H1 (cell line): ENCODE measurements at regions not wholly inside any gene's neighbourhood (a gene's known extent, or its start where the extent isn't known, plus 50 kb on each side); places are given as distances from the start of the nearest gene placed in this dataset.

Experiments used
- TF ChIP-seq, protein P1 (sequence below): fragments of 300-600 bp; sonication (generic); IDR thresholded peaks from 2 replicates; pipeline ENCODE4 v1.7.1; 2012; ENCODE audit warnings: low read length, moderate library complexity, mild to moderate bottlenecking, inconsistent platforms; ENCODE audit not compliant: insufficient replicate concordance

DNA sequence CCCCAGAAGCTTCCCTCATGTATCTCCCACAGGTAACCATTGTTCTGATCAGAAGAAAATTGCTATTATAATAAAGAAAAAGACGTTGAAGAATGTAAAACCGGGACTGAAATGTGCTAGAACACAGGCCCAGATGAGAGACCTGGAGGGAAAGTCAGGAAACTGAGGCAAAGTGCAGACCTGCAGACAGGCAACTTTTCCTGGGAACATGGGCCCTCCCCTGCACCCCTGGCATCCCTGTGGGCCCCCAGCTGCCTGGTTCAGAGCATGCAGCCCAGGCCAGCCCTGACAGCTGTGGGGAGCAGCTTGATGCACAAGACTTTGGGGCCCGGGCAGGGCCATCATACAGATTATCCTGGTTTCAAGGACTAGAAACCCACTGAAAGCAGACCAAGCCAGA lies 212.2 kb downstream of the CDC5L start (continued):
- TF ChIP-seq, protein P1, sequence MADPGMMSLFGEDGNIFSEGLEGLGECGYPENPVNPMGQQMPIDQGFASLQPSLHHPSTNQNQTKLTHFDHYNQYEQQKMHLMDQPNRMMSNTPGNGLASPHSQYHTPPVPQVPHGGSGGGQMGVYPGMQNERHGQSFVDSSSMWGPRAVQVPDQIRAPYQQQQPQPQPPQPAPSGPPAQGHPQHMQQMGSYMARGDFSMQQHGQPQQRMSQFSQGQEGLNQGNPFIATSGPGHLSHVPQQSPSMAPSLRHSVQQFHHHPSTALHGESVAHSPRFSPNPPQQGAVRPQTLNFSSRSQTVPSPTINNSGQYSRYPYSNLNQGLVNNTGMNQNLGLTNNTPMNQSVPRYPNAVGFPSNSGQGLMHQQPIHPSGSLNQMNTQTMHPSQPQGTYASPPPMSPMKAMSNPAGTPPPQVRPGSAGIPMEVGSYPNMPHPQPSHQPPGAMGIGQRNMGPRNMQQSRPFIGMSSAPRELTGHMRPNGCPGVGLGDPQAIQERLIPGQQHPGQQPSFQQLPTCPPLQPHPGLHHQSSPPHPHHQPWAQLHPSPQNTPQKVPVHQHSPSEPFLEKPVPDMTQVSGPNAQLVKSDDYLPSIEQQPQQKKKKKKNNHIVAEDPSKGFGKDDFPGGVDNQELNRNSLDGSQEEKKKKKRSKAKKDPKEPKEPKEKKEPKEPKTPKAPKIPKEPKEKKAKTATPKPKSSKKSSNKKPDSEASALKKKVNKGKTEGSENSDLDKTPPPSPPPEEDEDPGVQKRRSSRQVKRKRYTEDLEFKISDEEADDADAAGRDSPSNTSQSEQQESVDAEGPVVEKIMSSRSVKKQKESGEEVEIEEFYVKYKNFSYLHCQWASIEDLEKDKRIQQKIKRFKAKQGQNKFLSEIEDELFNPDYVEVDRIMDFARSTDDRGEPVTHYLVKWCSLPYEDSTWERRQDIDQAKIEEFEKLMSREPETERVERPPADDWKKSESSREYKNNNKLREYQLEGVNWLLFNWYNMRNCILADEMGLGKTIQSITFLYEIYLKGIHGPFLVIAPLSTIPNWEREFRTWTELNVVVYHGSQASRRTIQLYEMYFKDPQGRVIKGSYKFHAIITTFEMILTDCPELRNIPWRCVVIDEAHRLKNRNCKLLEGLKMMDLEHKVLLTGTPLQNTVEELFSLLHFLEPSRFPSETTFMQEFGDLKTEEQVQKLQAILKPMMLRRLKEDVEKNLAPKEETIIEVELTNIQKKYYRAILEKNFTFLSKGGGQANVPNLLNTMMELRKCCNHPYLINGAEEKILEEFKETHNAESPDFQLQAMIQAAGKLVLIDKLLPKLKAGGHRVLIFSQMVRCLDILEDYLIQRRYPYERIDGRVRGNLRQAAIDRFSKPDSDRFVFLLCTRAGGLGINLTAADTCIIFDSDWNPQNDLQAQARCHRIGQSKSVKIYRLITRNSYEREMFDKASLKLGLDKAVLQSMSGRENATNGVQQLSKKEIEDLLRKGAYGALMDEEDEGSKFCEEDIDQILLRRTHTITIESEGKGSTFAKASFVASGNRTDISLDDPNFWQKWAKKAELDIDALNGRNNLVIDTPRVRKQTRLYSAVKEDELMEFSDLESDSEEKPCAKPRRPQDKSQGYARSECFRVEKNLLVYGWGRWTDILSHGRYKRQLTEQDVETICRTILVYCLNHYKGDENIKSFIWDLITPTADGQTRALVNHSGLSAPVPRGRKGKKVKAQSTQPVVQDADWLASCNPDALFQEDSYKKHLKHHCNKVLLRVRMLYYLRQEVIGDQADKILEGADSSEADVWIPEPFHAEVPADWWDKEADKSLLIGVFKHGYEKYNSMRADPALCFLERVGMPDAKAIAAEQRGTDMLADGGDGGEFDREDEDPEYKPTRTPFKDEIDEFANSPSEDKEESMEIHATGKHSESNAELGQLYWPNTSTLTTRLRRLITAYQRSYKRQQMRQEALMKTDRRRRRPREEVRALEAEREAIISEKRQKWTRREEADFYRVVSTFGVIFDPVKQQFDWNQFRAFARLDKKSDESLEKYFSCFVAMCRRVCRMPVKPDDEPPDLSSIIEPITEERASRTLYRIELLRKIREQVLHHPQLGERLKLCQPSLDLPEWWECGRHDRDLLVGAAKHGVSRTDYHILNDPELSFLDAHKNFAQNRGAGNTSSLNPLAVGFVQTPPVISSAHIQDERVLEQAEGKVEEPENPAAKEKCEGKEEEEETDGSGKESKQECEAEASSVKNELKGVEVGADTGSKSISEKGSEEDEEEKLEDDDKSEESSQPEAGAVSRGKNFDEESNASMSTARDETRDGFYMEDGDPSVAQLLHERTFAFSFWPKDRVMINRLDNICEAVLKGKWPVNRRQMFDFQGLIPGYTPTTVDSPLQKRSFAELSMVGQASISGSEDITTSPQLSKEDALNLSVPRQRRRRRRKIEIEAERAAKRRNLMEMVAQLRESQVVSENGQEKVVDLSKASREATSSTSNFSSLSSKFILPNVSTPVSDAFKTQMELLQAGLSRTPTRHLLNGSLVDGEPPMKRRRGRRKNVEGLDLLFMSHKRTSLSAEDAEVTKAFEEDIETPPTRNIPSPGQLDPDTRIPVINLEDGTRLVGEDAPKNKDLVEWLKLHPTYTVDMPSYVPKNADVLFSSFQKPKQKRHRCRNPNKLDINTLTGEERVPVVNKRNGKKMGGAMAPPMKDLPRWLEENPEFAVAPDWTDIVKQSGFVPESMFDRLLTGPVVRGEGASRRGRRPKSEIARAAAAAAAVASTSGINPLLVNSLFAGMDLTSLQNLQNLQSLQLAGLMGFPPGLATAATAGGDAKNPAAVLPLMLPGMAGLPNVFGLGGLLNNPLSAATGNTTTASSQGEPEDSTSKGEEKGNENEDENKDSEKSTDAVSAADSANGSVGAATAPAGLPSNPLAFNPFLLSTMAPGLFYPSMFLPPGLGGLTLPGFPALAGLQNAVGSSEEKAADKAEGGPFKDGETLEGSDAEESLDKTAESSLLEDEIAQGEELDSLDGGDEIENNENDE = no peak
